HEK293 (cell line): ENCODE measurements at regions not wholly inside any gene's neighbourhood (a gene's known extent, or its start where the extent isn't known, plus 50 kb on each side); places are given as distances from the start of the nearest gene placed in this dataset.

ENCODE experiments used
- CTCF ChIP-seq: fragments of 450-650 bp; formaldehyde crosslinking; IDR thresholded peaks from 2 replicates; pipeline ENCODE4 v1.5.1; 2016; ENCODE audit warnings: missing biosample characterization, missing genetic modification characterization
- KLF9 ChIP-seq: fragments of 450-650 bp; formaldehyde crosslinking; IDR thresholded peaks from 2 replicates; pipeline ENCODE4 v1.5.1; 2016; ENCODE audit warnings: missing biosample characterization, missing genetic modification characterization, low read depth
- PATZ1 ChIP-seq: fragments of 450-650 bp; formaldehyde crosslinking; IDR thresholded peaks from 2 replicates; pipeline ENCODE4 v1.5.1; 2016; ENCODE audit warnings: missing biosample characterization, missing genetic modification characterization
- ZBTB10 ChIP-seq: fragments of 450-650 bp; formaldehyde crosslinking; IDR thresholded peaks from 2 replicates; pipeline ENCODE4 v1.5.1; 2016; ENCODE audit warnings: missing biosample characterization, missing genetic modification characterization
- ZNF311 ChIP-seq: fragments of 450-650 bp; formaldehyde crosslinking; IDR thresholded peaks from 2 replicates; pipeline ENCODE4 v1.5.1; 2017; ENCODE audit warnings: missing biosample characterization, missing genetic modification characterization, borderline replicate concordance

- no peak for TF ChIP-seq KLF9 (tag by site-specific recombination)
- no peak for TF ChIP-seq CTCF (tag by site-specific recombination)
- TF ChIP-seq PATZ1 = no peak
- no peak for TF ChIP-seq ZNF311
- TF ChIP-seq ZBTB10 (tag by site-specific recombination) = no peak
Observed at GRCh38 chr7:13111230-13111629, 423.8 kb downstream of the ARL4A start.
